Mesothelial cell of epicardium (in vitro differentiated cells): ENCODE measurements at regions not wholly inside any gene's neighbourhood (a gene's known extent, or its start where the extent isn't known, plus 50 kb on each side); places are given as distances from the start of the nearest gene placed in this dataset.

ENCODE experiments used
- DNase-seq, 2 experiments: peaks; one replicate each; pipeline ENCODE4 v3.0.0; 2021; ENCODE audit warnings: low spot score in 2 of 2; ENCODE audit not compliant: unreplicated experiment in 2 of 2
- H3K27ac Mint-ChIP-seq: 2 replicates; pipeline ENCODE4 v1.8.0; 2021; ENCODE audit warnings: mixed read lengths
- H3K27me3 Mint-ChIP-seq: 2 replicates; pipeline ENCODE4 v1.8.0; 2021; ENCODE audit warnings: low read depth, mixed read lengths
- H3K36me3 Mint-ChIP-seq: 2 replicates; pipeline ENCODE4 v1.8.0; 2021; ENCODE audit warnings: mixed read lengths
- H3K4me1 Mint-ChIP-seq: 2 replicates; pipeline ENCODE4 v1.8.0; 2021; ENCODE audit warnings: mixed read lengths
- H3K4me3 Mint-ChIP-seq: 2 replicates; pipeline ENCODE4 v1.8.0; 2021; ENCODE audit warnings: mild to moderate bottlenecking, moderate library complexity, mixed read lengths
- H3K9me3 Mint-ChIP-seq: 2 replicates; pipeline ENCODE4 v1.8.0; 2021; ENCODE audit warnings: mixed read lengths
- TF ChIP-seq, protein P1 (sequence below): fragments of 200-600 bp; sonication (generic); IDR thresholded peaks from one replicate; pipeline ENCODE4 v1.5.0; 2021; ENCODE audit warnings: antibody characterized with exemption; ENCODE audit not compliant: unreplicated experiment

DNA sequence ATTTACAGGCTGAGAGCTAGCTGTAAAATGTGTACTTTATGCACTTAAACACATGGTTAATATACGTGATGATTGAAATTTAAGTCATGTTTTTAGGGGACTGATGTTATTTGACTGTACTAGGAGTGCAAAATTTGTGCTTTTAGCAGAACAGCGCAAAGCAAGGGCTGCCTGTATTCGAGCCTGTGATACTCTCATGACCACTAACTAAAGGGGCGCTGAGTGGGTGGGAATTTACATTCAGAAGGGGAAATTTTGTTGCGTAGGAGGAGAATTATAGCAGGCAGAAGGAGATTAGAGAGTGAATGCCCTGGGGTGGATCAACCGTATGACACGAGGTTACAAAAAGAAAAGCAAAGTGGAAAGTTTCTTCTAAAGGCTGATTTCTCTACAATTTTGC is 271.8 kb upstream of the HTR2A start:
- peak overlapping the region; percentile 40 for H3K27ac Mint-ChIP-seq
- no peaks in the 10 kb centered on the region for H3K36me3 Mint-ChIP-seq
- peaks cover 15% of the 10 kb centered on the region for H3K4me1 Mint-ChIP-seq
- no peak overlapping the region for H3K4me3 Mint-ChIP-seq
- TF ChIP-seq, protein P1, sequence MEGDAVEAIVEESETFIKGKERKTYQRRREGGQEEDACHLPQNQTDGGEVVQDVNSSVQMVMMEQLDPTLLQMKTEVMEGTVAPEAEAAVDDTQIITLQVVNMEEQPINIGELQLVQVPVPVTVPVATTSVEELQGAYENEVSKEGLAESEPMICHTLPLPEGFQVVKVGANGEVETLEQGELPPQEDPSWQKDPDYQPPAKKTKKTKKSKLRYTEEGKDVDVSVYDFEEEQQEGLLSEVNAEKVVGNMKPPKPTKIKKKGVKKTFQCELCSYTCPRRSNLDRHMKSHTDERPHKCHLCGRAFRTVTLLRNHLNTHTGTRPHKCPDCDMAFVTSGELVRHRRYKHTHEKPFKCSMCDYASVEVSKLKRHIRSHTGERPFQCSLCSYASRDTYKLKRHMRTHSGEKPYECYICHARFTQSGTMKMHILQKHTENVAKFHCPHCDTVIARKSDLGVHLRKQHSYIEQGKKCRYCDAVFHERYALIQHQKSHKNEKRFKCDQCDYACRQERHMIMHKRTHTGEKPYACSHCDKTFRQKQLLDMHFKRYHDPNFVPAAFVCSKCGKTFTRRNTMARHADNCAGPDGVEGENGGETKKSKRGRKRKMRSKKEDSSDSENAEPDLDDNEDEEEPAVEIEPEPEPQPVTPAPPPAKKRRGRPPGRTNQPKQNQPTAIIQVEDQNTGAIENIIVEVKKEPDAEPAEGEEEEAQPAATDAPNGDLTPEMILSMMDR, result no peak
- no peaks in the 10 kb centered on the region for H3K9me3 Mint-ChIP-seq
- no peak for DNase-seq
- no peaks in the 10 kb centered on the region for H3K27me3 Mint-ChIP-seq

DNA sequence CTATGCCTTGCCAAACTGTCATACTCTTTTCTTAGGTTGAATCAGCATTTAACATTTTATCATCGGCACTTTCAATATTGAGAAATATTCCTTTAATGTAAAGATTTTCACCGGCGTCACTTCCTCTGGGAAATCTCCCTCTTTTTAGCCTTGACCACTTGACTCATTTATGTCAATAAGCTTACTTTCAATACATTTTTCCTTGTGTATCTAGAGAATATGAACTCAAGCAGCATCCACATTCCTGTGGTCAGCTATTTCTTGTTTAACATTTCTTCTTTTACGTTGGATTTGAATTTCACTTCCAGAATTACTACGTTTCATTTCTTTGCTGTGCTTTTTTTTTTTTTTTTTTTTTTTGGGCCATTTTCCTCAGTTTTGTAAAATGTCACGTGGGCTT is 271.2 kb upstream of the HTR2A start:
- no peak overlapping the region for H3K4me3 Mint-ChIP-seq
- TF ChIP-seq, protein P1, result no peak

DNA sequence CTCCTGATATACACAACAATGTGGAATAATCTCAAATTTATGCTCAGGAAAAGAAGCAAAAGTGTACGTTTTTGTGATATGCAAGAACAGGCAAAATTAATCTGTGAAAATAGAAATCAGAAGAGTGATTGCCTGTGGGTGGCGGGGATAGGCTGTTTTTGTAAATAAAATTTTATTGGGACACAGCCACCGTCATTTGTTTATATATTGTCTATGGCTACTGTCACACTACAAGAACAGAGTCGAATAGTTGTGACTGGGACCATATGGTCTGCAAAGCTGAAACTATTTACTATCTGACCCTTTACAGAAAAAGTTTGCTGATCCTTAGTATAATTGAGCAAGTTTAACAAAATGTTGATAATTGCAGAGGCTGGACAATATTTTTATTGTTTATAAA is 269.5 kb upstream of the HTR2A start:
- Mint-ChIP-seq H3K4me3 (no peak overlapping the region), H3K36me3 (no peaks in the 10 kb centered on the region), H3K27ac (no peak overlapping the region), H3K9me3 (no peaks in the 10 kb centered on the region), H3K27me3 (no peaks in the 10 kb centered on the region), H3K4me1 (peaks cover 15% of the 10 kb centered on the region)
- no peak for DNase-seq
- TF ChIP-seq, protein P1, result no peak

More for the DNA sequence above, 271.2 kb upstream of the HTR2A start:
- no peak for DNase-seq
- H3K36me3 Mint-ChIP-seq, result no peaks in the 10 kb centered on the region
- H3K27ac Mint-ChIP-seq, result no peak overlapping the region
- H3K9me3 Mint-ChIP-seq, result no peaks in the 10 kb centered on the region
- H3K4me1 Mint-ChIP-seq, result peaks cover 15% of the 10 kb centered on the region
- no peaks in the 10 kb centered on the region for H3K27me3 Mint-ChIP-seq

DNA sequence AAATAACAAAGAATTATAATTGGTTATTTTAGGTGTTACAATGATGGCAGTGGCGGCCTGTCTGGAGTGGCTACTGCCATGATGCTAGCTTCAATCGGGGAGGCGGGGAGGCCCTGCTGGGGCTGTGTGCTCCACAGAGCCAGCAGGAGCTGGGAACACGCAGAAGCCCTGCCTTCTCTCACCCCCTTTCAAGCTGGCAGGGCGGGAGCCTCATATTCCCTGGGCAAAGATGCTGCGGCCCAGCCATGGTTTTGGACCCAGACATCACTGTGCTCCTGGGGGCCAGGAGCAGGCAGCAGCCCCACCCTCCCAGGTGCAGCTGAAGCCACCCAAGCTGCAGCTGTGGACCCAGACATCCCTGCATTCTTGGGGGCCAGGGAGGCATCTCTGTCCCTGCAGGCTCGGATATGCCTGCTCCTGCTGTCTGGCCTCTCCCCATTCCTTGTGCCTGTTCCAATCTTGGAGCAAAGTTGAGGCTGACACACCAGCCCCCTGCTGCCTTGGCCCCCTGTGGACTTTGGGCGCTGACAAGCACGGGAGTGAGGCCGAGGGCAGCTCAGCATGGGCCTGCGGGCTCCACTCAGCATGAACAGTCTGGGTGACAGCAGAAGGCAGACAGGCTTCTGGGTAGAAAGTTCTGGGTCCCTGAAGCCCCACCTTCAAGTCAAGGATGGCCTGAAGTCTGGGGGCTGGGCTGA is 263.1 kb upstream of the HTR2A start:
- DNase-seq, result no peak
- Mint-ChIP-seq H3K27me3 (no peaks in the 10 kb centered on the region), H3K27ac (no peak overlapping the region), H3K36me3 (no peaks in the 10 kb centered on the region), H3K9me3 (no peaks in the 10 kb centered on the region), H3K4me3 (no peak overlapping the region), H3K4me1 (peaks cover 3% of the 10 kb centered on the region)
- TF ChIP-seq, protein P1, result no peak

DNA sequence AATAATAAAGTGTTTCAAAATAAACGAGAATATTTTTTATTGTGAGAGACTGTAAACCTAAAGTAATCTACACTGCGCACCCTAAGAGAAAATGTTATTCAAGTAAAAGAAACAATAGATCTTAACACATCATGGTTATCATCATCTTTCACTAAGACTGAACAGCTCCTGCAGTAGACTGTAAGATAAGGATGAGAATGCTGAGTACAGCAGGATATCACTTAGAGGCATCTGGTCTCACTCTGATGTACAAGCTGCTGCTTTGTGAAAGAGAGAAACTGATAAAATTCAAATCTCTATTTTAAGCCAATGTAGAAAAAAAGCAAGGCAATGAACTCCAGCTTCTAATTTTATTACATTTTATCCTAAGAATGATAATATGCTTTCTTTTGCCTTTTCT is 261.7 kb upstream of the HTR2A start:
- H3K36me3 Mint-ChIP-seq, result no peaks in the 10 kb centered on the region
- TF ChIP-seq, protein P1, result no peak
- no peaks in the 10 kb centered on the region for H3K27me3 Mint-ChIP-seq
- no peak overlapping the region for H3K4me3 Mint-ChIP-seq
- peaks cover 3% of the 10 kb centered on the region for H3K4me1 Mint-ChIP-seq
- H3K27ac Mint-ChIP-seq, result no peak overlapping the region
- H3K9me3 Mint-ChIP-seq, result no peaks in the 10 kb centered on the region
- DNase-seq, result no peak

DNA sequence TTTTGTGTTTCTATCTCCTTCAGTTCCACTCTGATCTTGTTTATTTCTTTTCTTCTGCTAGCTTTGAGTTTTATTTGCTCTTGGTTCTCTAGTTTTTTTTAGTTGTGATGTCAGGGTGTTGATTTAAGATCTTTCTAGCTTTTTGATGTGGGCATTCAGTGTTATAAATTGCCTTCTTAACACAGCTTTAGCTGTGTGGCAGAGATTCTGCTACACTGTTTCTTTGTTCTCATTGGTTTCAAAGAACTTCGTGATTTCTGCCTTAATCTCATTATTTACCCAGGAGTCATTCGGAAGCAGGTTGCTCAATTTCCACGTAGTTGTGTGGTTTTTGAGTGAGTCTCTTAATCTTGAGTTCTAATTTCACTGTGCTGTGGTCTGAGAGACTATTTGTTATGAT is 251.7 kb upstream of the HTR2A start:
- Mint-ChIP-seq H3K4me3 (no peak overlapping the region), H3K9me3 (peaks cover 7% of the 10 kb centered on the region), H3K27ac (peak overlapping the region; percentile 15), H3K36me3 (peaks cover 2% of the 10 kb centered on the region), H3K27me3 (no peaks in the 10 kb centered on the region), H3K4me1 (peaks cover 40% of the 10 kb centered on the region)
- DNase-seq, result no peak
- TF ChIP-seq, protein P1, result no peak
